22Rv1 (cell line): ENCODE measurements at regions not wholly inside any gene's neighbourhood (a gene's known extent, or its start where the extent isn't known, plus 50 kb on each side); places are given as distances from the start of the nearest gene placed in this dataset.

Experiments
- CTCF ChIP-seq: fragments of 450-650 bp; IDR thresholded peaks from 2 replicates; pipeline ENCODE4 v1.5.1; 2017; ENCODE audit warnings: mild to moderate bottlenecking
- ZFX ChIP-seq: fragments of 450-650 bp; IDR thresholded peaks from 2 replicates; pipeline ENCODE4 v1.6.1; 2017; ENCODE audit warnings: antibody characterized with exemption, borderline replicate concordance

GRCh38 chr2:128488434-128488833 lies 169.8 kb upstream of the HS6ST1 start:
- TF ChIP-seq CTCF = no peak
- no peak for TF ChIP-seq ZFX
